ENCODE measurements at regions not wholly inside any gene's neighbourhood (a gene's known extent, or its start where the extent isn't known, plus 50 kb on each side); places are given as distances from the start of the nearest gene placed in this dataset.

DNA sequence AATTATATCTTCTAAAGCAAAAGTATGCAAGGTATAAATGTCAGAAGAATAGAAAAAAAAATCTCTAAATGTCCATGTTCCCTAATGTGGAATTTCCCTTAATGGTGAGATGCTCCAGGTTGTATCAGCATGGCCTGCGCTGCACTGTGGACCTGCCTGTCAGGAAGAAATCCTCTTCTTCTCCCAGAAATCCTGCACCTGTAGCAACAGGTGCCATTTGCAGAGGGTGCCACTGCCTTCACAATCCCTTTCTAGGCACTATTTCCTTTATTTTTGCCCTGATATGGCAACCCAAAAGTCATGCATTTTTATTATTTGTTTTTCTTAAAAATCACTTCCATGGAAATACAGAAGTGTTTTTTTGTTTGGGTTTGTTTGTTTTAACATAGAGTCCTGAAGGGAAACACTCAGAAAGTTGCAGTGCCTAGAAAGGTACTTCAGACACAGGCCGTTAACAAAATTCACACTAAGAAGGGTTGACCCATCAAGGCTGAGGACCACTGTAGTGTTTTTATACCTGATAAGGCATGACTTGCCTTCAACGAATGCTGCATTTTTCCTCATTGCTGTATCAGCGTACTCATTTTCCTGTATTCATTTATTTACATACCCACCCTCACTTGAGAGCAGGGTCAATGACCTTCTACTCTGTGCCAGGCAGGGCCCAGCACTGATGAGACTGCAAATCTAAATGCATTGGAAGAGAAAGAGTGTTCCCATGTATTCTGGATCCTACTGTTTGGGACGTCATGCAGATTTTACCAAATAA is 177.8 kb downstream of the SNX18 start:
- no peak overlapping the region for H3K4me3 ChIP-seq (ENCODE audit: low read depth in 2 of 2, low read length in 1 of 2)
- no peaks in the 10 kb centered on the region for H4K20me1 ChIP-seq (ENCODE audit: insufficient read depth)
- no peaks in the 10 kb centered on the region for H3K36me3 ChIP-seq (replicated peaks in 1 of 2; ENCODE audit: control insufficient read depth in 1 of 2, insufficient read depth in 2 of 2, low read length in 1 of 2)
- H3K4me2 ChIP-seq: no peak overlapping the region
- 81% methylated on average over 5 of the region's 5 CpGs for WGBS (ENCODE audit: low lambda C conversion rate)
- H3K4me1 ChIP-seq (ENCODE audit: control insufficient read depth in 1 of 2, insufficient read depth in 2 of 2, low read depth in 1 of 2, low read length in 1 of 2): peaks cover 8 to 14% of the 10 kb centered on the region in 2 experiments; a peak in 2 of 4 replicates
- TF ChIP-seq GATA2 (CRISPR knock-in tag; IDR thresholded peaks at IDR 0.05) (no peak), POLR2AphosphoS5 (IDR thresholded peaks at IDR 0.05; ENCODE audit: low read depth, low read length) (no peak), FOXJ3 (CRISPR knock-in tag; IDR thresholded peaks at IDR 0.05) (no peak), MEF2A (IDR thresholded peaks at IDR 0.05; ENCODE audit: borderline replicate concordance, low read depth) (no peak), MXI1 (IDR thresholded peaks at IDR 0.05; ENCODE audit: low read depth, low read length) (no peak), SIN3A (IDR thresholded peaks at IDR 0.05; ENCODE audit: borderline replicate concordance, low read depth, low read length) (no peak), NFIC (IDR thresholded peaks at IDR 0.05; ENCODE audit: borderline replicate concordance) (no peak), RAD21 (IDR thresholded peaks at IDR 0.05; ENCODE audit: low read length) (no peak), RXRA (IDR thresholded peaks at IDR 0.05; ENCODE audit: borderline replicate concordance, low read depth) (no peak), NRF1 (IDR thresholded peaks at IDR 0.05; ENCODE audit: low read depth, low read length) (no peak), FOXM1 (IDR thresholded peaks at IDR 0.05; ENCODE audit: low read depth) (no peak)
- TF ChIP-seq, protein P1, sequence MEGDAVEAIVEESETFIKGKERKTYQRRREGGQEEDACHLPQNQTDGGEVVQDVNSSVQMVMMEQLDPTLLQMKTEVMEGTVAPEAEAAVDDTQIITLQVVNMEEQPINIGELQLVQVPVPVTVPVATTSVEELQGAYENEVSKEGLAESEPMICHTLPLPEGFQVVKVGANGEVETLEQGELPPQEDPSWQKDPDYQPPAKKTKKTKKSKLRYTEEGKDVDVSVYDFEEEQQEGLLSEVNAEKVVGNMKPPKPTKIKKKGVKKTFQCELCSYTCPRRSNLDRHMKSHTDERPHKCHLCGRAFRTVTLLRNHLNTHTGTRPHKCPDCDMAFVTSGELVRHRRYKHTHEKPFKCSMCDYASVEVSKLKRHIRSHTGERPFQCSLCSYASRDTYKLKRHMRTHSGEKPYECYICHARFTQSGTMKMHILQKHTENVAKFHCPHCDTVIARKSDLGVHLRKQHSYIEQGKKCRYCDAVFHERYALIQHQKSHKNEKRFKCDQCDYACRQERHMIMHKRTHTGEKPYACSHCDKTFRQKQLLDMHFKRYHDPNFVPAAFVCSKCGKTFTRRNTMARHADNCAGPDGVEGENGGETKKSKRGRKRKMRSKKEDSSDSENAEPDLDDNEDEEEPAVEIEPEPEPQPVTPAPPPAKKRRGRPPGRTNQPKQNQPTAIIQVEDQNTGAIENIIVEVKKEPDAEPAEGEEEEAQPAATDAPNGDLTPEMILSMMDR (IDR thresholded peaks at IDR 0.05): no peak
- TF ChIP-seq, protein P2, sequence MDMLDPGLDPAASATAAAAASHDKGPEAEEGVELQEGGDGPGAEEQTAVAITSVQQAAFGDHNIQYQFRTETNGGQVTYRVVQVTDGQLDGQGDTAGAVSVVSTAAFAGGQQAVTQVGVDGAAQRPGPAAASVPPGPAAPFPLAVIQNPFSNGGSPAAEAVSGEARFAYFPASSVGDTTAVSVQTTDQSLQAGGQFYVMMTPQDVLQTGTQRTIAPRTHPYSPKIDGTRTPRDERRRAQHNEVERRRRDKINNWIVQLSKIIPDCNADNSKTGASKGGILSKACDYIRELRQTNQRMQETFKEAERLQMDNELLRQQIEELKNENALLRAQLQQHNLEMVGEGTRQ (IDR thresholded peaks at IDR 0.05; ENCODE audit: borderline replicate concordance, low read depth, low read length): no peak
- TF ChIP-seq, protein P3, sequence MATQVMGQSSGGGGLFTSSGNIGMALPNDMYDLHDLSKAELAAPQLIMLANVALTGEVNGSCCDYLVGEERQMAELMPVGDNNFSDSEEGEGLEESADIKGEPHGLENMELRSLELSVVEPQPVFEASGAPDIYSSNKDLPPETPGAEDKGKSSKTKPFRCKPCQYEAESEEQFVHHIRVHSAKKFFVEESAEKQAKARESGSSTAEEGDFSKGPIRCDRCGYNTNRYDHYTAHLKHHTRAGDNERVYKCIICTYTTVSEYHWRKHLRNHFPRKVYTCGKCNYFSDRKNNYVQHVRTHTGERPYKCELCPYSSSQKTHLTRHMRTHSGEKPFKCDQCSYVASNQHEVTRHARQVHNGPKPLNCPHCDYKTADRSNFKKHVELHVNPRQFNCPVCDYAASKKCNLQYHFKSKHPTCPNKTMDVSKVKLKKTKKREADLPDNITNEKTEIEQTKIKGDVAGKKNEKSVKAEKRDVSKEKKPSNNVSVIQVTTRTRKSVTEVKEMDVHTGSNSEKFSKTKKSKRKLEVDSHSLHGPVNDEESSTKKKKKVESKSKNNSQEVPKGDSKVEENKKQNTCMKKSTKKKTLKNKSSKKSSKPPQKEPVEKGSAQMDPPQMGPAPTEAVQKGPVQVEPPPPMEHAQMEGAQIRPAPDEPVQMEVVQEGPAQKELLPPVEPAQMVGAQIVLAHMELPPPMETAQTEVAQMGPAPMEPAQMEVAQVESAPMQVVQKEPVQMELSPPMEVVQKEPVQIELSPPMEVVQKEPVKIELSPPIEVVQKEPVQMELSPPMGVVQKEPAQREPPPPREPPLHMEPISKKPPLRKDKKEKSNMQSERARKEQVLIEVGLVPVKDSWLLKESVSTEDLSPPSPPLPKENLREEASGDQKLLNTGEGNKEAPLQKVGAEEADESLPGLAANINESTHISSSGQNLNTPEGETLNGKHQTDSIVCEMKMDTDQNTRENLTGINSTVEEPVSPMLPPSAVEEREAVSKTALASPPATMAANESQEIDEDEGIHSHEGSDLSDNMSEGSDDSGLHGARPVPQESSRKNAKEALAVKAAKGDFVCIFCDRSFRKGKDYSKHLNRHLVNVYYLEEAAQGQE (IDR thresholded peaks at IDR 0.05; ENCODE audit: low read depth, low read length): no peak
- no peaks in the 10 kb centered on the region for H3K27me3 ChIP-seq (ENCODE audit: insufficient read depth)
- no peak overlapping the region for H3K9ac ChIP-seq
- ChIA-PET POLR2A (no interaction called here), CTCF (no interaction called here)
- no peaks in the 10 kb centered on the region for H3F3A ChIP-seq (replicated peaks; ENCODE audit: insufficient read depth)
- no peak overlapping the region for H3K27ac ChIP-seq (ENCODE audit: low read depth in 2 of 2, low read length in 1 of 2)
- H3K79me2 ChIP-seq (ENCODE audit: insufficient read depth): no peaks in the 10 kb centered on the region
- no peaks in the 10 kb centered on the region for H3K9me2 ChIP-seq
- no peaks in the 10 kb centered on the region for H3K9me3 ChIP-seq
- no peak overlapping the region for H2AFZ ChIP-seq (ENCODE audit: low read depth)
- no peak for DNase-seq

Data from SK-N-SH (cell line).